ENCODE measurements at regions not wholly inside any gene's neighbourhood (a gene's known extent, or its start where the extent isn't known, plus 50 kb on each side); places are given as distances from the start of the nearest gene placed in this dataset.
"Not testable (repeated sequence)": the region's sequence is repeated elsewhere in the genome, so short reads cannot be mapped to it uniquely, and the experiment has no call there.

GRCh38 chr13:48808683-48809082 lies 155.0 kb downstream of the CYSLTR2 start:
- DNase-seq (ENCODE audit: low spot score), result no peak

GRCh38 chr13:48810013-48810412 lies 156.3 kb downstream of the CYSLTR2 start:
- no peak for DNase-seq (ENCODE audit: low spot score)

GRCh38 chr13:48813518-48813917 lies 159.8 kb downstream of the CYSLTR2 start:
- no peak for DNase-seq (ENCODE audit: low spot score)

GRCh38 chr13:48816700-48817099 lies 159.0 kb upstream of the FNDC3A start:
- DNase-seq (ENCODE audit: low spot score), result no peak

- DNase-seq (ENCODE audit: low spot score), result no peak
Observed at GRCh38 chr13:48817166-48817802, 158.4 kb upstream of the FNDC3A start.

GRCh38 chr13:48818495-48819356 lies 157.0 kb upstream of the FNDC3A start:
- no peak for DNase-seq (ENCODE audit: low spot score)

- DNase-seq (ENCODE audit: low spot score), result no peak
Observed at GRCh38 chr13:48819376-48819775, 156.3 kb upstream of the FNDC3A start.

- DNase-seq (ENCODE audit: low spot score), result no peak
Observed at GRCh38 chr13:48819899-48820298, 155.8 kb upstream of the FNDC3A start.

GRCh38 chr13:48823526-48823925 lies 152.2 kb upstream of the FNDC3A start:
- not testable (repeated sequence) for DNase-seq (ENCODE audit: low spot score)

- DNase-seq (ENCODE audit: low spot score), result no peak
Observed at GRCh38 chr13:48826039-48826438, 149.7 kb upstream of the FNDC3A start.

GRCh38 chr13:48826922-48827454 lies 148.7 kb upstream of the FNDC3A start:
- DNase-seq (ENCODE audit: low spot score), result not testable (repeated sequence)

GRCh38 chr13:48827709-48828108 lies 148.0 kb upstream of the FNDC3A start:
- DNase-seq (ENCODE audit: low spot score), result no peak

- DNase-seq (ENCODE audit: low spot score), result no peak
Observed at GRCh38 chr13:48828962-48829411, 146.7 kb upstream of the FNDC3A start.

GRCh38 chr13:48829536-48829935 lies 146.2 kb upstream of the FNDC3A start:
- no peak for DNase-seq (ENCODE audit: low spot score)

- DNase-seq (ENCODE audit: low spot score), result no peak
Observed at GRCh38 chr13:48831248-48831647, 144.5 kb upstream of the FNDC3A start.

- no peak for DNase-seq (ENCODE audit: low spot score)
Observed at GRCh38 chr13:48833412-48833811, 142.3 kb upstream of the FNDC3A start.

GRCh38 chr13:48835326-48835725 lies 140.4 kb upstream of the FNDC3A start:
- DNase-seq (ENCODE audit: low spot score), result not testable (repeated sequence)

GRCh38 chr13:48838193-48838973 lies 137.3 kb upstream of the FNDC3A start:
- no peak for DNase-seq (ENCODE audit: low spot score)

- DNase-seq (ENCODE audit: low spot score), result no peak
Observed at GRCh38 chr13:48839171-48839570, 136.5 kb upstream of the FNDC3A start.

- DNase-seq (ENCODE audit: low spot score), result no peak
Observed at GRCh38 chr13:48840366-48840765, 135.3 kb upstream of the FNDC3A start.

GRCh38 chr13:48842316-48842715 lies 133.4 kb upstream of the FNDC3A start:
- DNase-seq (ENCODE audit: low spot score), result no peak

- no peak for DNase-seq (ENCODE audit: low spot score)
Observed at GRCh38 chr13:48843630-48844380, 131.9 kb upstream of the FNDC3A start.

Measured in ecto neural progenitor cell (in vitro differentiated cells).